ENCODE measurements at regions not wholly inside any gene's neighbourhood (a gene's known extent, or its start where the extent isn't known, plus 50 kb on each side); places are given as distances from the start of the nearest gene placed in this dataset.
A peak's percentile ranks its signal among the peaks of the same experiment; 100 is the strongest.

DNA sequence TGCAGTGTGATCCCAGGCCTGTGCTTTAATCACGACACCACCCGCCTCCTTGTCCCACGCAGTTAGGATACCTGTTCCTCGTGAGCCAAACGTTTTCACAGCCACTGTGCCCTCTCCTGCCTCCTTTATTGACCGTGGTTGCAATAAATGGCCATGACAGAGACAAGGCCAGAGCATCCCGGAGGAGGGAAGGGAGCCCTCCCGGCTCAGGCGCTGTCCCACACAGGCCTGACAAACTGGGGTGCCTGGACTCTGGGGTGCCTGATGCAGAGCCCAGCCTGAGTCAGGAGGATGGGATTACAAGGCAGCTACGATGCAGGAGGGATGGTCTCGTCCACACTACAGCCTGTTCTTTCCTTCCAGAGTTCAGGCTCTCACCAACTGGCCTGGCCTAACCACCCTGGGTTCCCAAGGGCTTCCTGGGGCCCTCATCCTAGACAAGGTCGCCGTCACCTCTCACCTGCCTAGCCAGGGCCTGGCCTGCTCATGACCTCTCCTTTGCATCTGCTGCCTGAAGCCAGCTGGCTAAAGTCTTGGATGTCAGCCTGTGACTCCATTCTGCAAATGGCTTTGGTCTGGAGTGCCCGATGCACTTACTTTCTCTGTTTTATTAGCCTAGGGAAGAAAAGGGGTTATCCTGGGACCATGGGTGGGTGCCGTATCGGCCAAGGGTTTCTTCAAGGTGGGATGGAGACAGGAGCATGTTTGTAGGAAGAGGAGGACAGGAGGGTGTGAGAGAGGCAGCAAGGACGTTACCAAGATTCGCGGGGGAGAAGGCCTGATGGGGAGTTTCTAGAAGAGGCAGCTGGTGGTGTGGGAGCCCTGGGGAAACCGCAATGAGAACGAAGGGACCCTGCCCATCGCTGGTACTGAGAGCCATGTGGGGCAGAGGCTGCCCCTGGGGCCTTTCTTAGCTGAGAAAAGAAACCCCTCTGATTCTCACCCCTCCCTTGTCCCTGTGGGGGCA, 234.3 kb upstream of the TNRC6C start:
- TF ChIP-seq POLR2A (IDR thresholded peaks at IDR 0.05) (no peak), CTCF (IDR thresholded peaks at IDR 0.05) (no peak), POLR2AphosphoS5 (IDR thresholded peaks at IDR 0.05) (no peak)
- Histone ChIP-seq H3K9me3 (no peaks in the 10 kb centered on the region), H3K36me3 (no peaks in the 10 kb centered on the region)

GRCh38 chr17:77724876-77725615, 233.5 kb upstream of the TNRC6C start:
- H3K4me1 ChIP-seq = peaks cover 0 to 4% of the 10 kb centered on the region in 2 donors
- H3K9me3 ChIP-seq = no peaks in the 10 kb centered on the region
- no peaks in the 10 kb centered on the region for H3K36me3 ChIP-seq
- no peaks in the 10 kb centered on the region for H3K27me3 ChIP-seq
- peak in 1 of 2 donors; percentile 34 for DNase-seq (ENCODE audit: low spot score in 2 of 2)
- intact Hi-C loops (cut with DNase I; ENCODE audit: low total_unique reads) = loop anchor here (5.0 kb wide), 1 partner anchor 1132 kb away; no protein-coding TSS in a partner anchor
- TF ChIP-seq POLR2AphosphoS5 (IDR thresholded peaks at IDR 0.05) (no peak), CTCF (IDR thresholded peaks at IDR 0.05) (no peak), POLR2A (IDR thresholded peaks at IDR 0.05) (no peak)
- no peak overlapping the region for H3K27ac ChIP-seq
- H3K4me3 ChIP-seq = no peak overlapping the region

More for the DNA sequence above, 234.3 kb upstream of the TNRC6C start:
- no peak overlapping the region for H3K27ac ChIP-seq
- intact Hi-C loops (cut with DNase I; ENCODE audit: low total_unique reads) = loop anchor here (5.0 kb wide), 1 partner anchor 1133 kb away; no protein-coding TSS in a partner anchor
- peak in 1 of 2 donors; percentile 1 for DNase-seq (ENCODE audit: low spot score in 2 of 2)
- H3K27me3 ChIP-seq = no peaks in the 10 kb centered on the region
- H3K4me1 ChIP-seq = peaks cover 0 to 4% of the 10 kb centered on the region in 2 donors
- H3K4me3 ChIP-seq = no peak overlapping the region

- intact Hi-C loops (cut with DNase I; ENCODE audit: low total_unique reads) = no loop called here
- H3K4me3 ChIP-seq = no peak overlapping the region
- H3K9me3 ChIP-seq = no peaks in the 10 kb centered on the region
- no peaks in the 10 kb centered on the region for H3K36me3 ChIP-seq
- no peaks in the 10 kb centered on the region for H3K27me3 ChIP-seq
- H3K27ac ChIP-seq = peak overlapping the region in 1 of 2 donors; percentile 32
- peaks cover 0 to 4% of the 10 kb centered on the region in 2 donors for H3K4me1 ChIP-seq
- DNase-seq (ENCODE audit: low spot score in 2 of 2) = peak in 1 of 2 donors; percentile 15
- TF ChIP-seq POLR2AphosphoS5 (IDR thresholded peaks at IDR 0.05) (no peak), POLR2A (IDR thresholded peaks at IDR 0.05) (no peak), CTCF (IDR thresholded peaks at IDR 0.05) (no peak)
These were observed 232.7 kb upstream of the TNRC6C start for GRCh38 chr17:77725846-77726245.

DNA sequence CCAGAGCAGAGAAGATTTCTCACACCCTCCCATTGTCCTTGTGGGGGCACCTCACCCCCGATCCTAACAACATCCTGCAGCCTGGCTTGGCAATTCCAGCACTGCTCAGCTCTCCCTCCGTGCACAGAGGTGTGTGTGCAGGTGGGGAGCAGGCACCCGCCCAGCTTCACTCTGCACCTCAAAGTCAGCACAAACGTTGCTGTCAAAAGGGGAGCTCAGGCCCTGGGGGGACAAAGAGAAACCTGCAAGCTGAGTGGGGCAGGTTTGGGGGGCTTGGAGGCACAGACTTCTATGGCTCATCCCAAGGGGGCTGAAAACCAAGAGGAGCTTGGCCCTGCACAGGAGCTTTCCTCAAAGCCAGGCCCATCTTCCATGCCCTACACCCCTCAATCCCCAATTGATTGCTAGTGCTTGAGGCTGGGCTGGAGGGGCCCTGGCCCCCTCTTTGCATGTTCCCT, 231.9 kb upstream of the TNRC6C start:
- intact Hi-C loops (cut with DNase I; ENCODE audit: low total_unique reads) = no loop called here
- peak in 1 of 2 donors; percentile 13 for DNase-seq (ENCODE audit: low spot score in 2 of 2)
- H3K27ac ChIP-seq = peak overlapping the region in 1 of 2 donors; percentile 88
- no peak for TF ChIP-seq POLR2A (IDR thresholded peaks at IDR 0.05)
- no peak for TF ChIP-seq POLR2AphosphoS5 (IDR thresholded peaks at IDR 0.05)
- TF ChIP-seq CTCF (IDR thresholded peaks at IDR 0.05) = no peak
- no peaks in the 10 kb centered on the region for H3K27me3 ChIP-seq
- H3K36me3 ChIP-seq = no peaks in the 10 kb centered on the region
- no peak overlapping the region for H3K4me3 ChIP-seq
- H3K9me3 ChIP-seq = no peaks in the 10 kb centered on the region
- H3K4me1 ChIP-seq = peaks cover 0 to 4% of the 10 kb centered on the region in 2 donors

Data from breast epithelium (tissue), 4 donors.